Activated effector memory CD4-positive, alpha-beta T cell treated with anti-CD3 and anti-CD28 coated beads, Interleukin-2, amount 50 U/mL, for 16 hours (primary cell): ENCODE measurements at regions not wholly inside any gene's neighbourhood (a gene's known extent, or its start where the extent isn't known, plus 50 kb on each side); places are given as distances from the start of the nearest gene placed in this dataset.

ENCODE experiments used
- DNase-seq: peaks from one replicate; pipeline ENCODE4 v3.0.0-alpha.2; 2020

DNA sequence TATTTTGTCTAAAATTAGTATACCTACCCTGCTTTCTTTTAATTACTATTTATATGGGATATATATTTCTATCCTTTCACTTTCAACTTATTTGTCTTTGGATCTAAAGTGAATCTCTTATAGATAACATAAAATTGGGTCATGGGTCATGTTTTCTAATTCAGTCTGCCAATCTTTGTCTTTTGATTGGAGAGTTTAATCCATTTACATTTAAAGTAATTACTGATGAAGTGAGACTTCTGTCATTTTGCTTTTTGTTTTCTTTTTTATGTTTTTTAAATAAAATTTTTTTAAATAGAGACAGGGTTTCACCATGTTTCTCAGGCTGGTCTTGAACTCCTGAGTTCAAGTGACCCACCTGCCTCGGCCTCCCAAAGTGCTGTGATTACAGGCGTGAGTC is 50.5 kb upstream of the PRDM1 start:
- DNase-seq, result no peak

DNA sequence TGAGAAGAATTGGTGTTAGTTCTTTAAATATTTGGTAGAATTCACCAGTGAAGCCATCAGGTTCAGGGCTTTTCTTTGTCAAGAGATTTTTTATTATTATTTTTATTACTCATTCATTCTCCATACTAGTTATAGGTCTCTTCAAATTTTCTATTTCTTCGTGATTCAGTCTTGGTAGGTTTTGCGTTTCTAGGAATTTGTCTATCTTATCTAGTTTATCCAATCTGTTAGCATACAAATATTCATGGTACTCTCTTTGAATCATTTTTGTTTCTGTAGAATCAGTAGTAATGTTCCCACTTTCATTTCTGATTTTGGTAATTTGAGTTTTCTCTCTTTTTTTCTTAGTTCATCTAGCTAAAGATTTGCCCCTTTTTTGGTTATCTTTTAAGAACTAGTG is 52.3 kb upstream of the PRDM1 start:
- no peak for DNase-seq

DNA sequence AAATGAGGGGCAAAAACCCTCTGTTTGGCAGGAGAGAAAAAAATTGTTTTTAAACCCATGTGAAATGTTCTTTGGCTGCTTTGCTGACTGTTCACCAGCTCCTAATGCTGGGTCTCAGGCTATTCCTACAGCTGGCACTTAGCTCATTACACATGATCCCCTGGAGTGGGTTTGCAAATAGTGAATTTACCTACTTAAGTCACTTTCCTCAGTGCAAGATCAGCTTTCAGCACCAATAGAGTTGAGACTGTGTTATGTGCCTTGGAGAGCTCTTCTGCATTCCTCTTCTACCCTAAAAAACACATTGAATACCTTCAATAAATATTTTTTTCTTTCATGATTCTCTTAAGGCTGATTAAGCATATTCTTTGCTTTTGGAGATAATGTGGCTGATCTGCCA is 58.4 kb upstream of the PRDM1 start:
- DNase-seq, result no peak

DNA sequence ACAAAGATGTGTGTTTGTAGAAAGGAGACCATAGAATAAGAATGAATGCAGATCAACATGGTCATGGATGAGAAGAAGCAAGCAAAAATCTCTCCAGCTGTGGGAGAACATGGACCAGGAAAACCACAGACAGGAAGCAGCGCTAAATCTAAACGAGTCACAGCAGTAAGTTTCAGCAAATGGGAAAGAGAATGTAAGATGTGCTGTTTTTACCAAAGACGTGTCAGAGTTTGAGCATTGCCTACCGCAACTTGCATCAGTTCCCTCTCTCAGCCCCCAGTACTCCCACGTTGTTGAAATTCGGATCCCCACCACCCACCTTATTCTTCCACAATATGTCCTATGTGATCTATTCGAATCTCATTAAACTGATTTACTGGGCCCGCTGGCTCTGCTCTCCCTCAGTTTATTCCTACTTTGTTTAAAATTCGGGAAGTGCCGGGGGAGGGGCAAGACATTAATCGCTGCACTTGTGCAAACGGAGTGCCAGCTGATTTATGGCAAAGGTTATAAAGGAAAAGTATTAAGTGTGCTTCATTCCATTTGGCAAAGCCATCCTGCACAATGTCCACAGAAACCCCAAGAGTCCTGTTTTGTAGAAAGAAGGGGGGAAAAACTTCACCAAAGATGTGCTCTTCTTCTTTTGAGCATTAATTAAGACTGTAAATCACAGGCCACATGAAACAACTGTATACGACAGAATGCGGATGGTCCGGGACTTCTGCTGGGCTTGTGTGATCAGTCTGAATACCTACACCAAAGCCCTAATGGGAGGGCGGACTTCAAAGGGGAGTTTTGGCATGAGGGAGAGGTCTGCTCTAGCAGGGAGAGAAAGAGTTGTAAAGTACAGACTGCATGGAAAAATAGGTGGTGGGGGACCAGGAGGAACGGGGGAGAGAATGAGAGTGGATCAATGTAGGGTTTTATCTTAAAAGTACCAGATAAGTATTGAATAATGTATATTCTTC is 59.1 kb upstream of the PRDM1 start:
- no peak for DNase-seq

DNA sequence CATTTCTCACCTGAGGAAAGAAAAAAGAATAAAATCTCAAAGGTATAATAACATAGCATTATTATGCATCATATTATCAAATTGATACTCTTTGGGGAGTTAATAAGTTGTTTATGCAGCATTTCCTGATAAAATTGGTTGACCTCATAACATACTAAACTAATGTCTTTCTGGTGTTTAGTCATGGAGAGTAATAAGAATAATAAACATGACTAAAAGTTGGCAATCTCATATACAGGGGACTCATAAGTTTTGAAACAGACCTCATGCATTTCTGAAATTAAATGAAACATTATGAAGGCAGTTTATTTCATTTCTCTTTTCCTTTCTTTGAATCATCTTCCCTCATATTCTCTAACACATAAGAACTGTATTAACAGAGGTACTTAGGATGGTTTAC is 60.5 kb upstream of the PRDM1 start:
- no peak for DNase-seq

DNA sequence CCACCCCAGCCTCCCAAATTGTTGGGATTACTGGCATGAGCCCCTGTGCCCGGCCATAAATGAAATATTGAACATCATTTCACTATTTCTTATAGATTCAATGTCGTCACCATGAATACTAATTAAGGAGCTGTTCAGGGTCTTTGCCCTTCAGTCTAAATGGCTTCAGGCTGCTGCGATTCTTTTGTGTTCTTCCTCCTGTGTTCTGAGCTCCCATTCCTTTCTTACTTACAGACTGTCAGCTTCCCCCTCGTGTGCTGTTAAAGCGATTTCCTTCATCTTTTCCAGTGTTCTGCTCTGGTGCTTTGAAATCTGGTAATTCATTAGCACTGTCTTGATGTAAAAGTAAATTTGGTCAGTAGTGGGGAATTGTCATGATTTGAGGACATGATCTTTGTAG is 63.3 kb upstream of the PRDM1 start:
- DNase-seq, result no peak

DNA sequence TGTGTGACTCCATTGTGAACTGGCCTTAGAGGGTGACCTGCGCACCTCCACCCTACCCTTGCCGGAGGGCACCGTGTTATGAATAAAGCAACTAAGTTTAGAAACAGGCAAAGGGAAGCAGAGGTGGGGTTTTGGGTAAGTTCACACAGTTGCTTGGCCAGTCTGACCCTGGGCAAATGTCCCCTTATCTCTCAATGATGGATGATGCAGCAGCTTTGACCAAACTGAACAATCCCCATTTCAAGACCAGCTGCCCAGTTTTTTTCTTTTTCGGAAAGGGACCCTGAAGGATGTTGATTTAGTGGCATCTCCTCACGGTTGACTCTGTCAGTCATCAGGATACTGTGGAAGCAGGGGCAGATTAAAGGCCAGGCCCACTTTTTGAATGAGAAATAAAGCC is 68.7 kb upstream of the PRDM1 start:
- DNase-seq, result no peak

DNA sequence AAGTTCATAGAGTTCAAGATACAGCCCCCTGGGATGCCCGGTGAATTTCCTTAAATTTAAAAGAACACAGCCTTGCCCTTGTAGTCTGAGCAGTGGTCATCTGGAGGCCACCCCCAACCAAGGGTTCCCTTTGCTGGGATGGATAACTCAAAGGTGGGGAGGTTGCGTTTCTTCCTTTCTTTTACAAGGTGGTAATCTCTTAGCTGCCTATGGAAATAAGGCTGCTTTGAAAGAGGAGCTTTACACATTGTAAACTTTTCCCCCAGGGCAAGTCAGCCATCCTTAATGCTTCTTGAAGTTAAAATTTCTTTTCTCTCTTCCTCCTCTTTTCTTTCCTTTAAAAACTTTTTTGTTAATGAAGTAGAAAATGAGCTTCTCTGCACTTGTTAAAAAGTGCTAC is 71.2 kb upstream of the PRDM1 start:
- DNase-seq, result no peak

DNA sequence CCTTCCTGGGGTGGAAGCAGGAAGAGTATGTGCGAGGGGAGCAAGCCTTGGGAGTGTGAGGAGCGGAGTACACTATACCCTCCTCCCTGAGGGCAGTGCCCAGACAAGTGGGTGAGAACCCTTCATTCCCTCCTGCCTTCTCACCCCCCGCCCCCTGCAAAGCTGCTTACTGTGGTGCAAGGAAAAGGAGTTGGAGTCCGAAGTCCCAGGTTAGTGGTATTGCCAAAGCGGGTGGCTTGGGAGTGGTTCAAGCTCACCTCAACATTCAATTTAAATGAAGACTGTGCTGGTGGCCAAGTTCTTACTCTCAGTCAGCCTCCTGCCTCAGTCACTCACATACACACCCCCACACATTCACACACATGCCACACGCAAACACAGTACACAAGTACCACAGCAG is 74.7 kb upstream of the PRDM1 start:
- DNase-seq, result no peak

DNA sequence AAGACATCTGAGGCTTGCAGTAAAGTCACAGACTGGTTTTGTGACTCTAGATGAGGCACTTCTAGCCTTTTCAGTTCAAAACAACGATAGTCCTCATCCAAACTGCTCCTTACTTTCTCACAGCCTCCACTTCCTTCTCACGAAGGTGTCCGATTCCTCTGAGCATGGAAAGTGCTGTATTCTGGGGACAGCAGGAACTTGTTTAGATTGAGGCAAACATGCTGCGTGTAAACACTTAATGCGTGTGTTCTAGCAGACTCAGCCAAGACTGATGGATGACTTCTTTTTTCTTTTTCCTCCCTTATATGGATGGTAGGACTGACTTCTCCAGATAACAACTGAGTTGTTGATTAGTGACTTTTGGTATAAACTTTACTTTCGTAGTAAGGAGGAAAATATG is 80.2 kb upstream of the PRDM1 start:
- DNase-seq, result no peak

DNA sequence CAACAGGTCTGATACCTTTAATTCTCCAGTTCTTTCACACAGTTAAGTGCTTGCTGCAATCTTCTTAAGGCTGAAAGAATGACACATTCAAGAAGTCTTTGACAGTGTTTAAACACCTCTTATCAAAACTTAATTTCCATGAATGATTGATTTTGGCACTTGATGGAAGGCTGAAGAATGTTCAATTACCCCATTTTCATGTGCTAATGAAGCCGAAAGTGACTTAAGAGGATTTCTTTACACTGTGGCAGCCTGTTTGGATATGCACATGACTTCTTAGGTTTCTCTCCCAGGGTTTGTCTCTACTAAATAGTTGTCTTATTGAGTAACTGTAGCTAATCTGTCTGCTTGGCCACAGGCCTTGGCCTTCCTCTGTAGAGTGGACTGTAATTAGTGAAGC is 81.1 kb upstream of the PRDM1 start:
- no peak for DNase-seq

DNA sequence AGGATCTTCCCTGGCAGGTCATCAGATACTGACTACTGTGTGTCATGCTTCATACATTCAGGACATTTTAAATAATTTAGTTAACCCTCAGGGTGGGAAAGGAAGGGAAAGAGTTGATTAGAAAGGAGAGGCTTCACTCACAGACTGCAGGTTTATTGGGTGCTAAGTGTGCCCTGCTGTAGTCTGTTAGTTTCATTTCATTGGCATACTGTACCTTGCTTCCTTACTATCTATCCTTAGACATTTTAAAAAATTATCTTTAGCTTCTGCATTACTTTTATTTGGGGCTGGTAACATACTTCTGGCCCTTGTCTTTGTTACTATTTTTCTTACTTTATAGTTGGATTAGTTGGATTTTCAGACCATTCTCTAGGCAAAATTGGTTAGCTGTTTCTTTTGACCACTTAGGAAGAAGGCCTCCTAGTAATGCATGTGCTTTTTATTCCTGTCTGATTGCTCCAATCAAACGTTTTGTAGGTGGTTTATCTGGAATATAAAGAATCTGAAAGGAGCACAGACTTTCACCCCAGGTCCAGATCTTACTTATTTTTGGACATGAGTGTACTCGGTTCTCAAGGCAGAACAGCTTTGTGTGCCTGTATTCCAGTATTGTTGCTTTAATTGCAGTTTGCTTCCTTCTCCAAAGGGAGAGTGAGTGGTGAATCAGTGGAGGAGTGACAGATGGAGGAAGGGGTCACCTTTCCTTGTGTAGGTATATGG is 82.7 kb upstream of the PRDM1 start:
- no peak for DNase-seq

DNA sequence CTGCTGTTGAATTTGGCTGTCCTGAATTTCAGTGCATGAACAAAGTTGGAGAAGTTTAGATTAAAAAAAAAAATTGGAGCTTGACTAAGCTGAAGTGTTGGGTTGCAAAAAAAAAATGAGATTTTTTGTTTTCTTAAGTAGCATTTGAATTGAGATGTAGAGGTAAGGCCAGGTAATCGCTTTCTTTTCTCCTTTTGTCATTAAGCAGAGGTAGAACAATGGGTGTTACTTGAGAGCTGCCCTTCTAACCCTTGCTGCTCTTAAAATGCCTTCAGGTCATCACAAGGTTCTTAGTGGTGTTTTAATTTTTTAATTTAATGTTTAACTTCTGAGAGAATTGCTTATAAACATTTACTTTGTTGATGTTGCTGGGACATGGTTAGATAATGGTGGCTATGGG is 84.1 kb upstream of the PRDM1 start:
- DNase-seq, result no peak

DNA sequence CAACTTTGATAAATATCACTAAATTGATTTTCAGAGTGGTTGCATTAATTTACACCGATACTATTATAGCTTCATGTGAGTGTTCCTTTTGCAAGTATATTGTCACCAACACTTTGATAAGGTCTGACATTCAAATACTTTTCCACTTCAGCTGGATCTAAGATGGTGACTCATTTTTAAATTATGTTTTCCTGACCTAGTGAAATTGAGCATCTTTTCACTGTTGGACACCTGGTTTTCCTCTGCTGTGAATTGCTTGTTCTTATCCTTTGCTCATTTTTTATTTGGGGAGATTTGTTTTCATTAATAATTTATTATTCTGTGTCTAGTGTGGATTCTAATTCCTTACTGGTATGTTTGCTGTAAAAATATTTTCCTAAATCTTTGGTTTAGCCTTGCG is 85.2 kb upstream of the PRDM1 start:
- no peak for DNase-seq

DNA sequence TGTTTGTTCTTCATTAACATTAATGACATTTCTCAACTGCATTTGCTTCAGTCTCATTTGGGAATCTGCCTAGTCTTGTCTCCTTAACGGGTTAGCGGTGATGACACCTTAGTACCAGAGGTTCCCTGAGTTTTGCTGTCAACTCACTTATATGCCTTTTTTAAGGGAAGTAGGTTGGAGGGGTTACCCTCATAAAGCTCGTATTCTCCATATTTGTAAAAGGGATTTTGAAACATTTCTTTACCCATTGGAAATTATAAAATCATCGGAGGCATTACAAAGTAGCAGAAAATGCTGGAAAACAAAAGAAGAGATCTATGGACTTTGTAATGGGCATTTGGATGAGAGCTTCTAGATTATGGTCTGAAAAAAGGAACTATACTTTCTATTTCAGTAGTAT is 88.7 kb upstream of the PRDM1 start:
- DNase-seq, result no peak

DNA sequence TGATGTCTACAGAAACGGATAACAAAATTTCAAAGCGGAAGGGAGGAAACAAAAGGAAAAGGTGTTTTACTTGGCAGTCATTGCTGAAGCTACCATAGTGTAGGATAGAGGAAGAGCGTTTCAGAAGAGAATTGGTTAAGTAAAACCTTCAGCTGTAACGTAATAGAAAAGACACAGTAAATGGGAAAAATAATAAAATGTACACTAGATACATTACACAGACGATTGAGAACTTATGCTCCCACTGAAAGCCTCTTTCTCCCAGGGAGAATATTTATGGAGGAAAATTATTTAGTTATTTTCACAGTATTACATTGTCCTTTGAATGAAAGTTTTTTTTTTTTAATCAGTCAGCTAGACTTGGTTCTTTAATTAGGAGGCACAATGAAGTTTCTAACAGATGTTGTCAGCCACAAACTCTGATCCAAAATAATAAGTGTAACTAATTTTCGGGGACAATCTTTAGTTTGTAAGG is 90.7 kb upstream of the PRDM1 start:
- DNase-seq, result no peak

DNA sequence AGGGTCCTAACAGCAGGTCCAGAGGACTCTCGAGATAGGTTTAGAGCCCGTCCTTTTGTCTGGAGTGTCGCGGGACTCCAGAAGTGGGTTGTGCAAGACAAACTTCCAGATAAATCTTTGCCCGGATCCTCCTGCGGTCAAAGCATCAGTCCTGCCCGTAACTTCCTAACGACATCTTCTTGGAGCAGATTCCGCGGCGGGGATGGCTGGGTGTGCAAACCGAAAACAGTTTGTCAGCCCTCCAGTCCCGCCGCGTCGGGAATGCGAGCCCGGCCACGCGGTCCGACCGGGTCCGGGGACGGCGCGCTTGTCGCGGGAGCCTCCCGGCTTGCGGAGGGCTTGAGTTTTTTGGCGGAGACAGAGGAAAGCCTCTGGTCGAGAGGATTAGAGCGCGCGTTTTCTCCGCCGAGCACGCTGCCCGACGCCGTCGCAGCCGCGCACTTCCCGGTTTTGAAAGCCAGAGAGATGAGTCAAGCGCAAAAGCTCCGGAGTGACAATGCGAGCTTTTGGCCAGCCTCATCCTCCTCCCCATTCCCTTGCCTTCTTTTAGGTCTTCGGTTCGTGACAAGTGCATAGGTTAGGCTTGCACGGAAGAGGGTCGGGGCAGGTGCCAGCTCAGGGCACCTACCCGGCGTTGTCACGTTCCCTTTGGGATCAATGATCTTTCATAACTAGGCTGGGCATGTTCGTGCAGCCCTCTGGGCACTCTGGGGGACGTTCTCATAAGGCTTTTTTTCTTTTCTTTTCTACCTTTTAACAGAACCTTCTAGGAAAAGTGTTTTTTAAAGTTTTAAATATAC is 91.3 kb upstream of the PRDM1 start:
- peak; percentile 83 for DNase-seq

DNA sequence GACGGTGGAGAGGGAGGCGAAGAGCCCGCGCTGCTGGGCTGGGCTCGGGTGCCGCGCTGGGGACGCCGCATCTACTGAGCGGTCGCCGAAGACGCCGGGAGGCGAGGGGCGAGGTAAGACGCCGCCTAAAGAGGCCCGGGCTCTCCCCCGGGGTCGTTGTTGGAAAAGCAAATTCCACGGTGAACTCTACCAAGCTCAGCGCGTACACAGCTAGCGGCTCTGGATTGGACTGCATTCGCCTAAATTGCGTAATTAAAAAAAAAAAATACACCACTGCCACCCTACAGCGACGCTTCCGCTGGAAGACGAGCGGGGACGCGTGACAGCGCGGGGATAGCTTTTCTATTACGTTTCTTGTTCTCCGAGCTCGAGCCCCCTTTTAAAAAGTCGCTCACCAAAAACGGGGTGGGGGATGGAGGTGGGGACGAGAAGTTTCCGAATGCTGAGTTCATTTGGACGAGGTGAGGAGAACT is 92.0 kb upstream of the PRDM1 start:
- DNase-seq, result peak; percentile 83

DNA sequence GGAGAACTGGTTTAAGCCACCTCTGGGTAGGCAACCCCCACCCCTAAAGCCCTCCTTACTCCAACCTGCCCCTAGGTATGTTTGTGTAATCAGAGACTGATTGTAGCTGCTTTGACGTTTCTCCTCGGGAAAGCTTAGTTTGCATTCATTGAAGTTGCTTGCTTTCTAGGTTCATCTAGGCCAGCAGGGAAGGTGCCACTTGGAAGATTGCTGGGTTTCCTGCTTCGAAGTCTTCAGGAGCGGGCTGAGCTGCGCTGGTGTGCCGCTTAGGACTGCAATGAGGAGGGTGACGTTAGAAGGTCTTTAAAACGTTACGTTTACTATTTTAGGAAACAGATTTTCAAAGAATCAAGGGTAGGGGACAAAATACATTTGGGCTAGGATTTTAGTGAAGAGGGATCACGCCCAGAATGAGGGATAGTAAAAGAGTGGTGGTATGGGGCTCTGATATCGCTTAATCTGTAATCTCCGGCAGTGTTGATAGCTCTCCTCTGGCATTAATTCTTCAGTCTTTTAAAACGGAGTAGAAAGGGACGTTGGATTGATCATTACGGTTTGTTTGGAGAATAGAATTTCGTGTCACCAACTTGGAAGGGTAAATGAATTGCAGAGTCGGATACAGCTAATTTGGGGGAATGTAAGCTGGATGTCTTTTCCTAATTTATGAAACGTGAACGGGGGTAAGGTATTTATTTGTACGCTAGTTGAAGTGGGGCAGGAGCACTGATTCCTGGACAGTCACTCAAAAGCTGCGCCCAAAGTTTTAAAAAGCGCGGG is 92.6 kb upstream of the PRDM1 start:
- no peak for DNase-seq

DNA sequence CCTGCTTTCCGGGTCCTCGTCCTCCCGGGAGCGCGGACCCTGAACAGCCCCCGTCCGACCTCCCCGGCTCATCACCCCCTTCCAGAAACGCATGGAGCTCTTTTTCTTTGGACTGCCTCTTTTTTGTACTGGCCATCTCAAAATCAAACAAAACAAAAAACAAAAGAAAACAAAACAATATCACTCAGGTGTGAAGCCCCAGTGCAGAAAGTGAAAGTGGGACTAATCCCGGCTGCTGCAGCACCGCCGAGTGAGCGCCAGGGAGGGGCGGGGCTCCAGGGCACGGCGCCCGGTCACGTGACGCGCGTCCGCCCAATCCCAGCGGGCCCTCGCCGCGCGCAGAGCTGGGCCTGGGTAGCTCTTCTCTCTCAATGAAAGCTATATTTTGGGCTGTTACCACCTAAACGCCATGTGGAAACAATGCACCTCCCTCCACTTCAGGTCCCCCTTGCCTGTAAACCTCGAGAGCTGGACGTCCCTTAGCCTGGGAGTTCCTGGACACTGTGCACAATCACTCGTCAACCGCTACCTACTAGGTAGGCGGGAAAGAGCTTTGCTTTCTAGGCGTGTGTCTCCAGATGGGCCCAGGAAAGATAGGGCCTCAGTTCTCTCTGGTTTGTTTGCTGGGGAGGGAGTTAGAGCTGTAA is 93.7 kb upstream of the PRDM1 start:
- peak; percentile 95 for DNase-seq

DNA sequence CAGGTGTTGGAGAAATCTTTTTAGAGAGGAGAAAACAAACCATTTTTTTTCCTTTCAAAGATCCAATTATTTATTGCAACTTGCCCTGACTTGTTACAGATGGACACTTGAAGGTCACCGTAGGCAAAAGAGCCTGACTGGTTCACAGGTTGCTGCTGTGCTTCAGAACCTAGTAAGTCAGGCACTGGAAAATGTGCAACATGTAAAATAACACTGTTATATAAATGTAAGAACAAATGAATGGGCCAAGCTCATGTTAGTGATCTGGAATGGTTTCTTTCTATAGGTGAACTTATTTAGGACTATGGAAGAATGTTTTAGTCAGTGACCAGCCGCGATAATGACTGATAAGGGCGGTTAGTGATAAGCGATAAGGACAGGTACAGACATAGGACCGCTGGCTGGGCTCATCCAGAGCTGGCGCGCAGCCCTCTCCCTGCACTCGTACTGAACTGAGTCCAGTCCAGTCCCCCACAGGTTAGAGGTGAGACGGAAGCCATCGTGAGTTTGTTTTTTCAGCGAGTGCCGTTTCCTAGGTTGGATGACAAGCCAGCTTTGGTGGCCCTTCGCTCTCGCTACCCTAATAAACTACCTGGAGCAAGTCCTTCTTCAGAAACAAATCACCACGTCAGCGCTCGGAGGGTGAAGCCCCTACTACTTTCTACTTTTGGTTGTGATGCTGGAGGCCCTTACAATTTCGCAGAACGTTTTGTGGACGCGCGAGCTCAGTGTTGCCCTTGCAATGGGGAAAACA is 94.4 kb upstream of the PRDM1 start:
- peak; percentile 78 for DNase-seq
